SK-N-SH (cell line): ENCODE measurements at regions not wholly inside any gene's neighbourhood (a gene's known extent, or its start where the extent isn't known, plus 50 kb on each side); places are given as distances from the start of the nearest gene placed in this dataset.

Experiments used
- EP300 ChIP-seq, 2 experiments: IDR thresholded peaks; 2 replicates each; pipeline versions ENCODE4 v1.4.0 to v1.6.1; 2012; ENCODE audit warnings: borderline replicate concordance in 1 of 2, low read depth in 1 of 2, low read length in 1 of 2
- FOXM1 ChIP-seq: IDR thresholded peaks from 2 replicates; pipeline ENCODE4 v1.4.0; 2012; ENCODE audit warnings: low read depth, mild to moderate bottlenecking
- GABPA ChIP-seq: IDR thresholded peaks from 2 replicates; pipeline ENCODE4 v1.4.0; 2012; ENCODE audit warnings: low read depth, mild to moderate bottlenecking
- NRF1 ChIP-seq: IDR thresholded peaks from 2 replicates; pipeline ENCODE4 v1.6.1; 2012; ENCODE audit warnings: low read depth, mild to moderate bottlenecking, low read length
- RXRA ChIP-seq: IDR thresholded peaks from 2 replicates; pipeline ENCODE4 v1.4.0; 2012; ENCODE audit warnings: low read depth, mild to moderate bottlenecking, borderline replicate concordance
- SMC3 ChIP-seq: IDR thresholded peaks from 2 replicates; pipeline ENCODE4 v1.6.1; 2012; ENCODE audit warnings: low read depth, low read length, improper control_type of control experiment
- TAF1 ChIP-seq: IDR thresholded peaks from 2 replicates; pipeline ENCODE4 v1.6.1; 2012; ENCODE audit warnings: low read depth, mild to moderate bottlenecking, low read length, moderate library complexity, borderline replicate concordance
- TCF12 ChIP-seq: IDR thresholded peaks from 2 replicates; pipeline ENCODE4 v1.4.0; 2012
- YY1 ChIP-seq: IDR thresholded peaks from 2 replicates; pipeline ENCODE4 v1.4.0; 2012; ENCODE audit warnings: low read depth, mild to moderate bottlenecking
- TF ChIP-seq, protein P1 (sequence below): IDR thresholded peaks from 2 replicates; pipeline ENCODE4 v1.6.1; 2012; ENCODE audit warnings: mild to moderate bottlenecking, low read depth, low read length, moderate library complexity
- TF ChIP-seq, protein P2 (sequence below): fragments of 200-600 bp; sonication (generic); IDR thresholded peaks from 2 replicates; pipeline ENCODE4 v1.6.1; 2017; ENCODE audit warnings: antibody characterized with exemption, mild to moderate bottlenecking, moderate library complexity
- TF ChIP-seq, protein P3 (sequence below): IDR thresholded peaks from 2 replicates; pipeline ENCODE4 v1.4.0; 2012; ENCODE audit warnings: low read depth

DNA sequence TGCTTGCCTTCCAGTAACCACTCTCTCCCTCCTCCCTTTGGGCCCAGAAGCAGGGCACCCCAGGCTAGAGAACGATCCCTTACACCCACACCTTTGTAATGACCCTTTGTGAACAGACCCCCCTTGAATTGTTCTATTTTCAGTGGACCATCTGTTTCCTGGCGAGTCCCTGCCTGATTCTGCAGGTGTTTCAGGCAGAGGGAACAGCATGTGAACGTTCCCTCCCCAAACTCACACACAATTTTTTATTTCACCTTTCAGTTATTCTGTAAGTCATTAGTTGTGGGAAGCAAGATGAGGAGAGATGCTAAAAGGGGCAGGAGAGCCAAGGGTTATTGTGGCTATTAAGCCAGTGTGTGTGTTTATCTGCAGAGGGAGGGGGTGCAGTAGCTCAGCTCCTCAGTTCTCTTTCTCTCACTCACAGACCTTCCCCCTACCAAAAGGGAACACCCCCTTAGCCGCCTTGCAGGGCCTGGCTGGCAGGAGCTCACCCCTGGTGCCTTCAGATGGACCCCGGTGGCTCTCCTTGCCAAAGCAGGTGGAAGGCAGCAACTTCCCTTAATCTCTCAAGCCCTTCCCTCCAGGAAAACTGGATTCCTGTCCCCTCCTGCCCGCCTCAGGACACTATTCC is 64.8 kb upstream of the SPON1 start:
- TF ChIP-seq EP300 (IDR thresholded peaks at IDR 0.05; ENCODE audit: borderline replicate concordance in 1 of 2, low read depth in 1 of 2, low read length in 1 of 2), result no peak
- TF ChIP-seq, protein P1, sequence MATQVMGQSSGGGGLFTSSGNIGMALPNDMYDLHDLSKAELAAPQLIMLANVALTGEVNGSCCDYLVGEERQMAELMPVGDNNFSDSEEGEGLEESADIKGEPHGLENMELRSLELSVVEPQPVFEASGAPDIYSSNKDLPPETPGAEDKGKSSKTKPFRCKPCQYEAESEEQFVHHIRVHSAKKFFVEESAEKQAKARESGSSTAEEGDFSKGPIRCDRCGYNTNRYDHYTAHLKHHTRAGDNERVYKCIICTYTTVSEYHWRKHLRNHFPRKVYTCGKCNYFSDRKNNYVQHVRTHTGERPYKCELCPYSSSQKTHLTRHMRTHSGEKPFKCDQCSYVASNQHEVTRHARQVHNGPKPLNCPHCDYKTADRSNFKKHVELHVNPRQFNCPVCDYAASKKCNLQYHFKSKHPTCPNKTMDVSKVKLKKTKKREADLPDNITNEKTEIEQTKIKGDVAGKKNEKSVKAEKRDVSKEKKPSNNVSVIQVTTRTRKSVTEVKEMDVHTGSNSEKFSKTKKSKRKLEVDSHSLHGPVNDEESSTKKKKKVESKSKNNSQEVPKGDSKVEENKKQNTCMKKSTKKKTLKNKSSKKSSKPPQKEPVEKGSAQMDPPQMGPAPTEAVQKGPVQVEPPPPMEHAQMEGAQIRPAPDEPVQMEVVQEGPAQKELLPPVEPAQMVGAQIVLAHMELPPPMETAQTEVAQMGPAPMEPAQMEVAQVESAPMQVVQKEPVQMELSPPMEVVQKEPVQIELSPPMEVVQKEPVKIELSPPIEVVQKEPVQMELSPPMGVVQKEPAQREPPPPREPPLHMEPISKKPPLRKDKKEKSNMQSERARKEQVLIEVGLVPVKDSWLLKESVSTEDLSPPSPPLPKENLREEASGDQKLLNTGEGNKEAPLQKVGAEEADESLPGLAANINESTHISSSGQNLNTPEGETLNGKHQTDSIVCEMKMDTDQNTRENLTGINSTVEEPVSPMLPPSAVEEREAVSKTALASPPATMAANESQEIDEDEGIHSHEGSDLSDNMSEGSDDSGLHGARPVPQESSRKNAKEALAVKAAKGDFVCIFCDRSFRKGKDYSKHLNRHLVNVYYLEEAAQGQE, result no peak
- no peak for TF ChIP-seq TCF12
- TF ChIP-seq, protein P2, sequence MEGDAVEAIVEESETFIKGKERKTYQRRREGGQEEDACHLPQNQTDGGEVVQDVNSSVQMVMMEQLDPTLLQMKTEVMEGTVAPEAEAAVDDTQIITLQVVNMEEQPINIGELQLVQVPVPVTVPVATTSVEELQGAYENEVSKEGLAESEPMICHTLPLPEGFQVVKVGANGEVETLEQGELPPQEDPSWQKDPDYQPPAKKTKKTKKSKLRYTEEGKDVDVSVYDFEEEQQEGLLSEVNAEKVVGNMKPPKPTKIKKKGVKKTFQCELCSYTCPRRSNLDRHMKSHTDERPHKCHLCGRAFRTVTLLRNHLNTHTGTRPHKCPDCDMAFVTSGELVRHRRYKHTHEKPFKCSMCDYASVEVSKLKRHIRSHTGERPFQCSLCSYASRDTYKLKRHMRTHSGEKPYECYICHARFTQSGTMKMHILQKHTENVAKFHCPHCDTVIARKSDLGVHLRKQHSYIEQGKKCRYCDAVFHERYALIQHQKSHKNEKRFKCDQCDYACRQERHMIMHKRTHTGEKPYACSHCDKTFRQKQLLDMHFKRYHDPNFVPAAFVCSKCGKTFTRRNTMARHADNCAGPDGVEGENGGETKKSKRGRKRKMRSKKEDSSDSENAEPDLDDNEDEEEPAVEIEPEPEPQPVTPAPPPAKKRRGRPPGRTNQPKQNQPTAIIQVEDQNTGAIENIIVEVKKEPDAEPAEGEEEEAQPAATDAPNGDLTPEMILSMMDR, result no peak
- TF ChIP-seq FOXM1, result no peak
- TF ChIP-seq, protein P3, sequence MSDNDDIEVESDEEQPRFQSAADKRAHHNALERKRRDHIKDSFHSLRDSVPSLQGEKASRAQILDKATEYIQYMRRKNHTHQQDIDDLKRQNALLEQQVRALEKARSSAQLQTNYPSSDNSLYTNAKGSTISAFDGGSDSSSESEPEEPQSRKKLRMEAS, result no peak
- TF ChIP-seq NRF1, result no peak
- TF ChIP-seq RXRA, result no peak
- no peak for TF ChIP-seq TAF1
- TF ChIP-seq GABPA, result no peak
- TF ChIP-seq YY1, result no peak
- TF ChIP-seq SMC3, result no peak
